Activated naive CD8-positive, alpha-beta T cell treated with anti-CD3 and anti-CD28 coated beads, Interleukin-2, amount 10 ng/mL, durations not matched to agents 7 days and 5 days (primary cell): ENCODE measurements at regions not wholly inside any gene's neighbourhood (a gene's known extent, or its start where the extent isn't known, plus 50 kb on each side); places are given as distances from the start of the nearest gene placed in this dataset.
"Not testable (repeated sequence)": the region's sequence is repeated elsewhere in the genome, so short reads cannot be mapped to it uniquely, and the experiment has no call there.

ENCODE experiments used
- ATAC-seq: fragments of 150-1000 bp; cut with Tn5 transposase; one replicate; pipeline ENCODE4 v1.10.0; 2021; ENCODE audit warnings: low read depth, moderate library complexity
- POLR2A ChIA-PET: fragments of 350-600 bp; sonication (Branson Sonifier 250); formaldehyde crosslinking; loops from one replicate; lab custom pipeline; 2021; ENCODE audit warnings: antibody characterized with exemption; lab: Charles Lee
- DNase-seq: peaks from one replicate; pipeline ENCODE4 v3.0.0; 2021
- H3K27ac Mint-ChIP-seq: one replicate; pipeline ENCODE4 v1.8.0; 2022; ENCODE audit warnings: mild to moderate bottlenecking, mixed read lengths
- H3K27me3 Mint-ChIP-seq: one replicate; pipeline ENCODE4 v1.8.0; 2022; ENCODE audit warnings: mild to moderate bottlenecking, moderate library complexity, mixed read lengths
- H3K36me3 Mint-ChIP-seq: one replicate; pipeline ENCODE4 v1.8.0; 2021; ENCODE audit warnings: mild to moderate bottlenecking, mixed read lengths
- H3K4me1 Mint-ChIP-seq: one replicate; pipeline ENCODE4 v1.8.0; 2021; ENCODE audit warnings: mixed read lengths
- H3K4me3 Mint-ChIP-seq: one replicate; pipeline ENCODE4 v1.8.0; 2022; ENCODE audit warnings: mild to moderate bottlenecking, moderate library complexity, mixed read lengths
- H3K9me3 Mint-ChIP-seq: one replicate; pipeline ENCODE4 v1.8.0; 2021; ENCODE audit warnings: mixed read lengths

GRCh38 chr14:66322564-66322963 is 163.6 kb upstream of the CCDC196 start:
- H3K4me1 Mint-ChIP-seq = no peaks in the 10 kb centered on the region
- H3K4me3 Mint-ChIP-seq = no peak overlapping the region

GRCh38 chr14:66330228-66330627 is 155.9 kb upstream of the CCDC196 start:
- ATAC-seq = no peak
- Mint-ChIP-seq H3K4me1 (no peaks in the 10 kb centered on the region), H3K36me3 (peaks cover 1% of the 10 kb centered on the region), H3K27ac (no peak overlapping the region), H3K27me3 (no peaks in the 10 kb centered on the region), H3K4me3 (no peak overlapping the region), H3K9me3 (no peaks in the 10 kb centered on the region)
- POLR2A ChIA-PET = no interaction called here
- no peak for DNase-seq

More at GRCh38 chr14:66322564-66322963, 163.6 kb upstream of the CCDC196 start:
- no peak for DNase-seq
- H3K27me3 Mint-ChIP-seq = peaks cover 10% of the 10 kb centered on the region
- ATAC-seq = no peak
- H3K36me3 Mint-ChIP-seq = peaks cover 2% of the 10 kb centered on the region
- H3K9me3 Mint-ChIP-seq = peaks cover 16% of the 10 kb centered on the region
- POLR2A ChIA-PET = no interaction called here
- H3K27ac Mint-ChIP-seq = no peak overlapping the region

- POLR2A ChIA-PET = no interaction called here
- ATAC-seq = no peak
- no peak for DNase-seq
- no peaks in the 10 kb centered on the region for H3K4me1 Mint-ChIP-seq
- no peak overlapping the region for H3K27ac Mint-ChIP-seq
- H3K4me3 Mint-ChIP-seq = no peak overlapping the region
- peaks cover 2% of the 10 kb centered on the region for H3K9me3 Mint-ChIP-seq
- H3K27me3 Mint-ChIP-seq = peaks cover 2% of the 10 kb centered on the region
- peaks cover 1% of the 10 kb centered on the region for H3K36me3 Mint-ChIP-seq
Observed at GRCh38 chr14:66330916-66331315, 155.3 kb upstream of the CCDC196 start.

DNA sequence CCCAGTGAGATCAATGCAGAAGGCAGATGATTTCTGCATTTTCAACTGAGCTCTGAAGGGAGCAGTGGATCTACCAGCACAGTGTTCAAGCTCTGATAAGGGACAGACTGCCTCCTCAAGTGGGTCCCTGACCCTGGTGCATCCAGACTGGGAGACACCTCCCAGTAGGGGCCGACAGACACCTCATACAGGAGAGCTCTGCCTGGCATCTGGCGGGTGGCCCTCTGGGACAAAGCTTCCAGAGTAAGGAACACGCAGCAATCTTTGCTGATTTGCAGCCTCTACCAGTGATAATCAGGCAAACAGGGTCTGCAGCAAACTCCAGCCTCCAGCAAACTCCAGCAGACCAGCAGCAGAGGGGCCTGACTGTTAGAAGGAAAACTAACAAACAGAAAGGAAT is 152.9 kb upstream of the CCDC196 start:
- H3K4me1 Mint-ChIP-seq, DNase-seq, H3K36me3 Mint-ChIP-seq, H3K27ac Mint-ChIP-seq, H3K9me3 Mint-ChIP-seq, H3K4me3 Mint-ChIP-seq, ATAC-seq, POLR2A ChIA-PET, H3K27me3 Mint-ChIP-seq: not testable (repeated sequence)

- Mint-ChIP-seq H3K4me1 (no peaks in the 10 kb centered on the region), H3K36me3 (no peaks in the 10 kb centered on the region), H3K27me3 (peaks cover 4% of the 10 kb centered on the region), H3K27ac (no peak overlapping the region), H3K9me3 (no peaks in the 10 kb centered on the region), H3K4me3 (no peak overlapping the region)
- POLR2A ChIA-PET = no interaction called here
- no peak for DNase-seq
- ATAC-seq = no peak
Observed at GRCh38 chr14:66341239-66341638, 144.9 kb upstream of the CCDC196 start.

DNA sequence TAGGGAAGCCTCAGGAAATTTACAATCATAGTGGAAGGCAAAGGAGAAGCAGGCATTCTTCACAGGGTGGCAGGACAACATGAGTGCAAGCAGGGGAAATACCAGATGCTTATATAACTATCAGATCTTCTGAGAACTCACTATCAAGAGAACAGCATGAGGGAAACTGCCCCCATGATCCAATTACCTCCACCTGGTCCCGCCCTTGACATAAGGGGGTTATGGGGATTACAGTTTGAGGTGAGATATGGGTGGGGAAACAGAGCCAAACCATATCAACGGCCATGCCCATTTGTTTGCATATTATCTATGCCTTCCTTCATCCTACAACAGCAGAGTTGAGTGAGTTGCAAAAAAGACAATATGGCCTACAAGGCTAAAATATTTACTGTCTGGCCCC is 140.2 kb upstream of the CCDC196 start:
- H3K27me3 Mint-ChIP-seq = peaks cover 7% of the 10 kb centered on the region
- no peak overlapping the region for H3K4me3 Mint-ChIP-seq
- no peak overlapping the region for H3K27ac Mint-ChIP-seq
- no peak for ATAC-seq
- DNase-seq = no peak
- POLR2A ChIA-PET = no interaction called here
- H3K36me3 Mint-ChIP-seq = peaks cover 1% of the 10 kb centered on the region
- H3K4me1 Mint-ChIP-seq = no peaks in the 10 kb centered on the region
- H3K9me3 Mint-ChIP-seq = peaks cover 9% of the 10 kb centered on the region

DNA sequence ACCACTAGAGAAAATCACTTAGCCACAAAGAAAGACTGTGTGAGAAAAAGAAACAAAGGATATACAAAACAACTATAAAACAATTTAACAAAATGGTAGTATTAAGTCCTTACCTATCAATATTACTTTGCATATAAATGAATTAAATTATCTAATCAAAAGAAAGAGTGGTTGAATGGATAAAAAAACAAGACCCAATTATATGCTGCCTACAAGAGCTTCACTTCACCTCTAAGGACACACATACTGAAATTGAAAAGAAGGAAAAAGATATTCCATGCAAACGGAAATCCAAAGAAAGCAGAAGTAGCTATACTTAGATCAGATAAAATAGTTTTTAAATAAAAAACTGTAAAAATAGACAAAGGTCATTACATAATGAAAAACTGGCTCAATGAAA is 134.9 kb upstream of the CCDC196 start:
- H3K27me3 Mint-ChIP-seq = peaks cover 4% of the 10 kb centered on the region
- H3K4me1 Mint-ChIP-seq = no peaks in the 10 kb centered on the region
- POLR2A ChIA-PET = no interaction called here
- DNase-seq (no peak), ATAC-seq (no peak)
- no peak overlapping the region for H3K27ac Mint-ChIP-seq
- no peak overlapping the region for H3K4me3 Mint-ChIP-seq
- peaks cover 1% of the 10 kb centered on the region for H3K36me3 Mint-ChIP-seq
- H3K9me3 Mint-ChIP-seq = peaks cover 11% of the 10 kb centered on the region

- Mint-ChIP-seq H3K4me1 (no peaks in the 10 kb centered on the region), H3K27ac (no peak overlapping the region), H3K9me3 (no peaks in the 10 kb centered on the region), H3K36me3 (no peaks in the 10 kb centered on the region), H3K4me3 (no peak overlapping the region), H3K27me3 (peaks cover 3% of the 10 kb centered on the region)
- POLR2A ChIA-PET = interaction anchor here (1.2 kb wide), 1 partner anchor 44 kb away, joined by 3 read pairs; no protein-coding TSS in a partner anchor
- ATAC-seq (no peak), DNase-seq (no peak)
Observed at GRCh38 chr14:66359500-66359899, 126.7 kb upstream of the CCDC196 start.

GRCh38 chr14:66360366-66360926 is 125.7 kb upstream of the CCDC196 start:
- no peaks in the 10 kb centered on the region for H3K36me3 Mint-ChIP-seq
- H3K4me1 Mint-ChIP-seq = no peaks in the 10 kb centered on the region
- POLR2A ChIA-PET = interaction anchor here (1.2 kb wide), 1 partner anchor 43 kb away, joined by 3 read pairs; no protein-coding TSS in a partner anchor
- no peak for DNase-seq
- H3K27me3 Mint-ChIP-seq = peaks cover 3% of the 10 kb centered on the region
- ATAC-seq = no peak
- no peaks in the 10 kb centered on the region for H3K9me3 Mint-ChIP-seq
- no peak overlapping the region for H3K27ac Mint-ChIP-seq
- no peak overlapping the region for H3K4me3 Mint-ChIP-seq

- Mint-ChIP-seq H3K9me3 (no peaks in the 10 kb centered on the region), H3K27ac (no peak overlapping the region), H3K36me3 (no peaks in the 10 kb centered on the region), H3K27me3 (peaks cover 3% of the 10 kb centered on the region), H3K4me1 (no peaks in the 10 kb centered on the region), H3K4me3 (no peak overlapping the region)
- DNase-seq (no peak), ATAC-seq (no peak)
- POLR2A ChIA-PET = no interaction called here
Observed at GRCh38 chr14:66361013-66361412, 125.2 kb upstream of the CCDC196 start.

GRCh38 chr14:66365388-66365787 is 120.8 kb upstream of the CCDC196 start:
- Mint-ChIP-seq H3K4me3 (no peak overlapping the region), H3K36me3 (no peaks in the 10 kb centered on the region), H3K27ac (no peak overlapping the region), H3K4me1 (no peaks in the 10 kb centered on the region), H3K9me3 (no peaks in the 10 kb centered on the region), H3K27me3 (no peaks in the 10 kb centered on the region)
- DNase-seq = no peak
- POLR2A ChIA-PET = no interaction called here
- ATAC-seq = no peak

DNA sequence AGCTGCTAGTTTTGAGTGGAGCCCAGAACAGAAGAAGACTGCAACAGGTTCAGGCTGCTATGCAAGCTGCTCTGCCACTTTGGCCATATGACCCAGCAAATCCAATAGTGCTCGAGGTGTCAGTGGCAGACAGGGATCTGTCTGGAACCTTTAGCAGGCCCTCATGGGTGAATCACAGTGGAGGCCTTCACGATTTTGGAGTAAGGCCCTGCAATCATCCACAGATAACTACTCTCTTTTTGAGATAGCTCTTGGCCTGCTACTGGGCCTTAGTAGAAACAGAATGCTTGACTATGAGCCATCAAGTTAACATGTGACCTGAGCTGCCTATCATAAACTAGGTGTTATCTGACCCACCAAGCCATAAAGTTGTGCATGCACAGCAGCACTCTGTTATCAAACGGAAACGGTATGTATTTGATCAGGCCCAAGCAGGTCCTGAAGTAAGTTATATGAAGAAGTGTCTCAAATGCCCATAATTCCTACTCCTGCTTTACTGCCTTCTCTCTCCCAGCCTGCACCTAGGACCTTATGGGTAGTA is 116.9 kb upstream of the CCDC196 start:
- no peak for ATAC-seq
- POLR2A ChIA-PET = no interaction called here
- no peaks in the 10 kb centered on the region for H3K27me3 Mint-ChIP-seq
- no peak overlapping the region for H3K27ac Mint-ChIP-seq
- no peaks in the 10 kb centered on the region for H3K4me1 Mint-ChIP-seq
- no peak for DNase-seq
- H3K36me3 Mint-ChIP-seq = no peaks in the 10 kb centered on the region
- H3K9me3 Mint-ChIP-seq = no peaks in the 10 kb centered on the region
- no peak overlapping the region for H3K4me3 Mint-ChIP-seq

- Mint-ChIP-seq H3K27ac (no peak overlapping the region), H3K4me1 (no peaks in the 10 kb centered on the region), H3K36me3 (no peaks in the 10 kb centered on the region), H3K4me3 (no peak overlapping the region), H3K27me3 (no peaks in the 10 kb centered on the region), H3K9me3 (no peaks in the 10 kb centered on the region)
- no peak for ATAC-seq
- POLR2A ChIA-PET = no interaction called here
- DNase-seq = no peak
Observed at GRCh38 chr14:66371776-66372175, 114.4 kb upstream of the CCDC196 start.

DNA sequence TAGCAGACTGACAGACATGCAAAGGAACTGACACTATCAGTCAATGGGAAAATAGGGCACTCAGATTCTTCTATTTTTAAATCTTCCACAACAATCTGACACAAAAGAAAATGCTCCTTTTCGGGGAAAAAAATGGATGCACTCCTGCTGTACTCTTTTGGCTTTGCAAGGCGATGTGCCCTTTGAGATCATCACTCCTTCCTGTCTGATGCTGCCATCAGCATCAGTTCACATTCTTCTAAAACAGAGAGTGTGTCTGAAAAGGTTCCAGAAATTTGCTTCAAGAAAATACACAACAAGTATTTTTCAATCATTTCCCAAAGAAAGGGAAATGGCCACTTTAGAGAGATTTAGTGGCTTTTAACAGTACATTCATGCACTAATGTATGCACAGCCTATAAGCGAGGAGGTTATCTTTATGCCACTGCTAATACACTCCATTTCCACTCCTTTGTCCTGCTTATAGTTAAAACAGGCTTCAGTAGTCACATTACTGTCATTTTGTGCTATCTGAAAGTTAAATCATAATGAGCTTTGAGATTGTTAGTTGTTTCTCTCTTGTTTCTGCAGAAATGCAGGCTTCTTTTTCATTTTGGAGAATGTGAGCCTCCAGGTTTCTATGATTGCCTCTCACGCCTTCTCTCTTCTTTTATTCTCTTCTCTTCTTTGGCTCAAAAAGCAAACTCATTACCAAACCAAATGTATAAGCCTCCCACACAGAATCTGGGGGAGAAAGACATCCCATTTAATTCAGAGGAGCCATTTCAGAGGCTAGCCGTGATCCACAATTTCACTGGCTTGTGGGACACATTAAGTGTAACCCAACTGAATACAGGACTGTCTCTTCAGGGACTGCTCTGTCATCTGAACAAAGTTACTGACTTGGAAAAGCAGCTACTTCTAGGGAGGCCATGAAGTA is 110.9 kb upstream of the CCDC196 start:
- Mint-ChIP-seq H3K27ac (no peak overlapping the region), H3K4me3 (no peak overlapping the region), H3K9me3 (no peaks in the 10 kb centered on the region), H3K4me1 (no peaks in the 10 kb centered on the region), H3K36me3 (no peaks in the 10 kb centered on the region), H3K27me3 (no peaks in the 10 kb centered on the region)
- POLR2A ChIA-PET = no interaction called here
- DNase-seq (no peak), ATAC-seq (no peak)
